DND-41 (cell line): ENCODE measurements at regions not wholly inside any gene's neighbourhood (a gene's known extent, or its start where the extent isn't known, plus 50 kb on each side); places are given as distances from the start of the nearest gene placed in this dataset.

Experiments used
- ATAC-seq: fragments of 200-7000 bp; cut with Tn5 transposase; 3 replicates; pipeline ENCODE4 v1.9.1; 2021; ENCODE audit warnings: low read depth; ENCODE audit not compliant: insufficient read depth
- DNase-seq: peaks from one replicate; pipeline ENCODE4 v3.0.0-alpha.2; 2020
- H2AFZ ChIP-seq: 2 replicates; pipeline ENCODE4 v1.6.0; 2012; ENCODE audit warnings: low read depth, low read length
- H3K27ac ChIP-seq: 2 replicates; pipeline ENCODE4 v1.5.1; 2012; ENCODE audit warnings: low read length, inconsistent platforms
- H3K27me3 ChIP-seq: fragments of 200-600 bp; sonication (generic); 2 replicates; pipeline ENCODE4 v1.6.0; 2012; ENCODE audit warnings: low read length, mild to moderate bottlenecking, inconsistent platforms; ENCODE audit not compliant: insufficient read depth, poor library complexity
- H3K36me3 ChIP-seq: 2 replicates; pipeline ENCODE4 v1.5.1; 2012; ENCODE audit warnings: low read length, inconsistent platforms; ENCODE audit not compliant: insufficient read depth
- H3K4me1 ChIP-seq: 2 replicates; pipeline ENCODE4 v1.5.1; 2012; ENCODE audit warnings: mild to moderate bottlenecking, low read length; ENCODE audit not compliant: insufficient read depth
- H3K4me2 ChIP-seq: 2 replicates; pipeline ENCODE4 v1.6.0; 2012; ENCODE audit warnings: mild to moderate bottlenecking, moderate library complexity, low read length, inconsistent platforms; ENCODE audit not compliant: insufficient read depth
- H3K4me3 ChIP-seq, 2 experiments: fragments of 200-600 bp in 1 of 2; shearing (Covaris generic) in 1 of 2; 2 replicates each; pipeline ENCODE4 v1.5.1; 2012 to 2016; ENCODE audit warnings: inconsistent platforms in 2 of 2, low read length in 2 of 2, mild to moderate bottlenecking in 2 of 2, low read depth in 1 of 2, moderate library complexity in 1 of 2
- H3K79me2 ChIP-seq: 2 replicates; pipeline ENCODE4 v1.6.0; 2012; ENCODE audit warnings: low read length, inconsistent platforms; ENCODE audit not compliant: insufficient read depth
- H3K9ac ChIP-seq: 2 replicates; pipeline ENCODE4 v1.6.0; 2012; ENCODE audit warnings: low read depth, mild to moderate bottlenecking, inconsistent platforms, low read length, moderate library complexity
- H3K9me3 ChIP-seq: 2 replicates; pipeline ENCODE4 v1.5.1; 2012; ENCODE audit warnings: low read length, moderate library complexity, mild to moderate bottlenecking, inconsistent platforms; ENCODE audit not compliant: insufficient read depth, severe bottlenecking
- H4K20me1 ChIP-seq: 2 replicates; pipeline ENCODE4 v1.6.0; 2012; ENCODE audit warnings: low read length; ENCODE audit not compliant: insufficient read depth
- CTCF ChIP-seq: IDR thresholded peaks from 2 replicates; pipeline ENCODE4 v1.5.1; 2012; ENCODE audit warnings: borderline replicate concordance, low read length, moderate library complexity, mild to moderate bottlenecking; ENCODE audit not compliant: poor library complexity, severe bottlenecking; ENCODE audit errors: extremely low read depth
- EZH2 ChIP-seq: IDR thresholded peaks from 3 replicates; pipeline ENCODE4 v1.6.1; 2012; ENCODE audit warnings: borderline replicate concordance, low read depth, mild to moderate bottlenecking, moderate library complexity, low read length, inconsistent platforms; ENCODE audit not compliant: severe bottlenecking

- Histone ChIP-seq H2AFZ (no peak overlapping the region), H4K20me1 (no peaks in the 10 kb centered on the region), H3K27me3 (no peaks in the 10 kb centered on the region), H3K4me2 (no peak overlapping the region), H3K4me3 (no peak overlapping the region), H3K9ac (no peak overlapping the region), H3K27ac (no peak overlapping the region), H3K79me2 (no peaks in the 10 kb centered on the region), H3K4me1 (no peaks in the 10 kb centered on the region), H3K9me3 (no peaks in the 10 kb centered on the region), H3K36me3 (no peaks in the 10 kb centered on the region)
- TF ChIP-seq CTCF (no peak), EZH2 (no peak)
- DNase-seq (no peak), ATAC-seq (no peak)
These were observed 168.1 kb upstream of the HDDC2 start for GRCh38 chr6:125469915-125470314.

- Histone ChIP-seq H3K4me3 (no peak overlapping the region), H3K27ac (no peak overlapping the region)
These were observed 169.9 kb upstream of the HDDC2 start for GRCh38 chr6:125471667-125472066.

GRCh38 chr6:125474061-125474460, 172.3 kb upstream of the HDDC2 start:
- Histone ChIP-seq H3K27ac (no peak overlapping the region), H3K4me3 (no peak overlapping the region), H3K36me3 (no peaks in the 10 kb centered on the region), H3K4me1 (no peaks in the 10 kb centered on the region), H4K20me1 (no peaks in the 10 kb centered on the region), H2AFZ (no peak overlapping the region), H3K79me2 (no peaks in the 10 kb centered on the region), H3K27me3 (no peaks in the 10 kb centered on the region), H3K9me3 (no peaks in the 10 kb centered on the region), H3K9ac (no peak overlapping the region), H3K4me2 (no peak overlapping the region)
- TF ChIP-seq CTCF (no peak), EZH2 (no peak)
- ATAC-seq: no peak
- DNase-seq: no peak

More at GRCh38 chr6:125471667-125472066, 169.9 kb upstream of the HDDC2 start:
- H3K4me2 ChIP-seq: no peak overlapping the region
- no peak overlapping the region for H2AFZ ChIP-seq
- H3K4me1 ChIP-seq: no peaks in the 10 kb centered on the region
- DNase-seq (no peak), ATAC-seq (no peak)
- H4K20me1 ChIP-seq: no peaks in the 10 kb centered on the region
- H3K27me3 ChIP-seq: no peaks in the 10 kb centered on the region
- H3K36me3 ChIP-seq: no peaks in the 10 kb centered on the region
- H3K9ac ChIP-seq: no peak overlapping the region
- H3K9me3 ChIP-seq: no peaks in the 10 kb centered on the region
- TF ChIP-seq CTCF (no peak), EZH2 (no peak)
- no peaks in the 10 kb centered on the region for H3K79me2 ChIP-seq

GRCh38 chr6:125477156-125477555, 175.4 kb upstream of the HDDC2 start:
- no peak overlapping the region for H3K4me3 ChIP-seq
- no peaks in the 10 kb centered on the region for H3K79me2 ChIP-seq
- no peaks in the 10 kb centered on the region for H3K4me1 ChIP-seq
- no peaks in the 10 kb centered on the region for H3K27me3 ChIP-seq
- H3K9me3 ChIP-seq: no peaks in the 10 kb centered on the region
- no peak overlapping the region for H3K27ac ChIP-seq
- H2AFZ ChIP-seq: no peak overlapping the region
- ATAC-seq: no peak
- H4K20me1 ChIP-seq: no peaks in the 10 kb centered on the region
- H3K9ac ChIP-seq: no peak overlapping the region
- TF ChIP-seq EZH2 (no peak), CTCF (no peak)
- H3K36me3 ChIP-seq: no peaks in the 10 kb centered on the region
- no peak overlapping the region for H3K4me2 ChIP-seq
- DNase-seq: no peak
